Fibroblast of lung (primary cell): ENCODE measurements at regions not wholly inside any gene's neighbourhood (a gene's known extent, or its start where the extent isn't known, plus 50 kb on each side); places are given as distances from the start of the nearest gene placed in this dataset.
"Not testable (repeated sequence)": the region's sequence is repeated elsewhere in the genome, so short reads cannot be mapped to it uniquely, and the experiment has no call there.

Experiments used
- DNase-seq, 2 donors: peaks; one replicate each; pipeline versions ENCODE4 v3.0.0 to v3.0.0-alpha.2; 2010; ENCODE audit warnings: low read depth in 2 of 2
- H2AFZ ChIP-seq: 2 replicates; pipeline ENCODE4 v1.5.1; 2012; ENCODE audit warnings: low read length, control low read depth, inconsistent platforms
- H3K27ac ChIP-seq: 2 replicates; pipeline ENCODE4 v1.5.1; 2011; ENCODE audit warnings: low read length, control low read depth; ENCODE audit not compliant: insufficient read depth
- H3K27me3 ChIP-seq: 2 replicates; pipeline ENCODE4 v1.5.1; 2011; ENCODE audit warnings: mild to moderate bottlenecking, low read length; ENCODE audit not compliant: control insufficient read depth, insufficient read depth
- H3K36me3 ChIP-seq: 2 replicates; pipeline ENCODE4 v1.5.1; 2011; ENCODE audit warnings: low read length; ENCODE audit not compliant: control insufficient read depth, insufficient read depth
- H3K4me1 ChIP-seq: 2 replicates; pipeline ENCODE4 v1.5.1; 2011; ENCODE audit warnings: low read length; ENCODE audit not compliant: control insufficient read depth, insufficient read depth; ENCODE audit errors: extremely low read depth
- H3K4me2 ChIP-seq: 2 replicates; pipeline ENCODE4 v1.5.1; 2011; ENCODE audit warnings: low read length, control low read depth; ENCODE audit not compliant: insufficient read depth; ENCODE audit errors: extremely low read depth
- H3K4me3 ChIP-seq, 4 experiments: fragments of 200-600 bp in 1 of 4; sonication (generic) in 1 of 4; replicated peaks in 1 of 4; 2 replicates each; pipeline ENCODE4 v1.5.1; 2011 to 2016; ENCODE audit warnings: low read length in 4 of 4, low read depth in 3 of 4, mild to moderate bottlenecking in 3 of 4, control low read depth in 2 of 4, inconsistent platforms in 1 of 4, mixed read lengths in 1 of 4; ENCODE audit not compliant: insufficient read depth in 1 of 4; ENCODE audit errors: control extremely low read depth in 1 of 4
- H3K79me2 ChIP-seq: 2 replicates; pipeline ENCODE4 v1.5.1; 2012; ENCODE audit warnings: mild to moderate bottlenecking, low read length, inconsistent platforms; ENCODE audit not compliant: control insufficient read depth, insufficient read depth
- H3K9ac ChIP-seq: 2 replicates; pipeline ENCODE4 v1.5.1; 2011; ENCODE audit warnings: mild to moderate bottlenecking, low read length, control low read depth; ENCODE audit not compliant: insufficient read depth
- H3K9me3 ChIP-seq: 2 replicates; pipeline ENCODE4 v1.5.1; 2012; ENCODE audit warnings: low read depth, low read length; ENCODE audit not compliant: control insufficient read depth, insufficient read depth
- H4K20me1 ChIP-seq: 2 replicates; pipeline ENCODE4 v1.5.1; 2011; ENCODE audit warnings: low read length; ENCODE audit not compliant: control insufficient read depth, insufficient read depth; ENCODE audit errors: extremely low read depth
- CTCF ChIP-seq, 2 donors: IDR thresholded peaks in 1 of 2; conservative IDR thresholded peaks in 1 of 2; 1 replicate in 1 of 2; 2 replicates in 1 of 2; pipeline ENCODE4 v1.5.1; 2011 to 2012; ENCODE audit warnings: low read length in 2 of 2, control low read depth in 1 of 2, inconsistent platforms in 1 of 2, low read depth in 1 of 2, mild to moderate bottlenecking in 1 of 2
- EZH2 ChIP-seq: IDR thresholded peaks from 2 replicates; pipeline ENCODE4 v1.5.1; 2012; ENCODE audit warnings: low read length, control low read depth, mild to moderate bottlenecking; ENCODE audit errors: missing control alignments

GRCh38 chr4:187908079-187908561 is 87.5 kb upstream of the ZFP42 start:
- no peak overlapping the region for H3K9ac ChIP-seq

GRCh38 chr4:187908731-187909130 is 86.8 kb upstream of the ZFP42 start:
- Histone ChIP-seq H3K36me3 (no peaks in the 10 kb centered on the region), H4K20me1 (no peaks in the 10 kb centered on the region), H3K4me3 (no peak overlapping the region), H3K4me1 (peaks cover 2% of the 10 kb centered on the region), H3K27me3 (no peaks in the 10 kb centered on the region), H2AFZ (no peak overlapping the region), H3K4me2 (no peak overlapping the region), H3K27ac (no peak overlapping the region), H3K79me2 (no peaks in the 10 kb centered on the region), H3K9ac (no peak overlapping the region), H3K9me3 (no peaks in the 10 kb centered on the region)
- DNase-seq = no peak
- TF ChIP-seq EZH2 (no peak), CTCF (conservative IDR thresholded peaks at IDR 0.05 in 1 of 2, IDR thresholded peaks at IDR 0.05 in 1 of 2; ENCODE audit: low read depth in 1 of 2, low read length in 2 of 2) (no peak)

More at GRCh38 chr4:187908079-187908561, 87.5 kb upstream of the ZFP42 start:
- peak; percentile 85 to 90 for DNase-seq
- Histone ChIP-seq H3K27me3 (no peaks in the 10 kb centered on the region), H3K4me3 (no peak overlapping the region), H4K20me1 (no peaks in the 10 kb centered on the region), H3K9me3 (no peaks in the 10 kb centered on the region), H3K36me3 (no peaks in the 10 kb centered on the region), H2AFZ (no peak overlapping the region), H3K4me2 (no peak overlapping the region), H3K79me2 (no peaks in the 10 kb centered on the region), H3K27ac (peak overlapping the region; percentile 2), H3K4me1 (peaks cover 2% of the 10 kb centered on the region)
- TF ChIP-seq CTCF (conservative IDR thresholded peaks at IDR 0.05 in 1 of 2, IDR thresholded peaks at IDR 0.05 in 1 of 2; ENCODE audit: low read depth in 1 of 2, low read length in 2 of 2) = no peak
- TF ChIP-seq EZH2 = no peak

GRCh38 chr4:187910741-187911140 is 84.8 kb upstream of the ZFP42 start:
- no peaks in the 10 kb centered on the region for H3K27me3 ChIP-seq
- no peaks in the 10 kb centered on the region for H3K79me2 ChIP-seq
- no peaks in the 10 kb centered on the region for H4K20me1 ChIP-seq
- no peak overlapping the region for H3K4me3 ChIP-seq
- H2AFZ ChIP-seq = no peak overlapping the region
- TF ChIP-seq EZH2 (no peak), CTCF (conservative IDR thresholded peaks at IDR 0.05 in 1 of 2, IDR thresholded peaks at IDR 0.05 in 1 of 2; ENCODE audit: low read depth in 1 of 2, low read length in 2 of 2) (no peak)
- H3K4me1 ChIP-seq = peaks cover 2% of the 10 kb centered on the region
- H3K9ac ChIP-seq = no peak overlapping the region
- no peak overlapping the region for H3K4me2 ChIP-seq
- H3K36me3 ChIP-seq = no peaks in the 10 kb centered on the region
- DNase-seq = no peak
- H3K9me3 ChIP-seq = no peaks in the 10 kb centered on the region
- H3K27ac ChIP-seq = no peak overlapping the region

- H3K9ac ChIP-seq, H3K79me2 ChIP-seq, DNase-seq, H2AFZ ChIP-seq, H3K4me2 ChIP-seq, H3K4me3 ChIP-seq, H3K27me3 ChIP-seq, H3K9me3 ChIP-seq, H4K20me1 ChIP-seq, H3K4me1 ChIP-seq, H3K27ac ChIP-seq, H3K36me3 ChIP-seq: not testable (repeated sequence)
Observed at GRCh38 chr4:187915406-187915805, 80.2 kb upstream of the ZFP42 start.
